Stimulated activated CD8-positive, alpha-beta memory T cell treated with anti-CD3 and anti-CD28 coated beads, Interleukin-4, amount 100 ng/mL, for 48 hours (primary cell): ENCODE measurements at regions not wholly inside any gene's neighbourhood (a gene's known extent, or its start where the extent isn't known, plus 50 kb on each side); places are given as distances from the start of the nearest gene placed in this dataset.
A peak's percentile ranks its signal among the peaks of the same experiment; 100 is the strongest.

Experiments
- DNase-seq: peaks from one replicate; pipeline ENCODE4 v3.0.0-alpha.2; 2020

DNA sequence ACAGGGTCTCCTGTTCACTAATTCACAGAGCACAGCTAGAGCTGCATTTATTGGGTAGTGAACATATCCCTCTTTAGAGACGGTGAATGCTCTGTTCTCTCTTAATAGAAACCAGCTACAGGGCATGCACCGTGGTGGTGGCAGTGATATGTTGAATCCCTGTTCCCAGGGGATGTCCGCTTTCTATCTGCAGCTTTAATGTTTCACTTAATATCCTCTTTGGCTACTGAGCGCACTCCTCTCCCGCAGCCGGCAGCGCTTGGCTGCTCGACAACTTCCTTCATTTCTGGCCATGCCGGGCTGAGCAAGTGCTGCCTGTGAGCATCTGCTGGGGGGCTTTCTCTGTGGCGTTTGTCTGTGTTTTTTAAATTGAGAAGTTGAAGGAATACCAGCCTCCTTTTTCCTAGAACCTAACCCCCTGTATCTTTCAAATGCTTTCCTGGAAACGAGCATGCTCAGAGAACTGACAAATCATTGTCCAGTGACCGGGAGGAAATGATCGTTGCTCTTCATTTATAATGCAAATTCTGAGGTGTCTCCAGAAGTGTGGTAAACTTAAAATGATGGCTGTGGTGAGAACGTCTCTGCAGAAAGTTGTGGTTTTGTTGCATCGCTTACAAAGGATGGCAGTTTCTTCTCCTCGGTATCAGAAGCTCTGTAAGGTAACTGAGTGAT is 297.9 kb downstream of the UTRN start:
- peak; percentile 52 for DNase-seq

DNA sequence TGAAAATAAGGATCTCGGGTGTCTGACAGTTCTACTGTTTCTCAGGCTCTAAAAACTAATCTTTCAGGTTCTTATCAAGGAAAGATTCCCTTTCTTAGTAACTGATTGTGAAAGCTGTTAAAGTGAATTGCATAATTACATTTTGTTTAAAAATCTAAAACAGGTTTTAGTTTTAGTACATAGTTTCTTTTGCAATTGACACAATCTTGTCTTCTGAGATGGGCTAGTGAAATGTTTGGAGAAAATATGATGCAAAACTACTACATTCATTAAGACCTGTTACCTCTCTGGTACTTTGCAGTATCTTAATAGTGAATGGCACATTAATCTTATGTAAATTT is 298.4 kb downstream of the UTRN start:
- DNase-seq = no peak

DNA sequence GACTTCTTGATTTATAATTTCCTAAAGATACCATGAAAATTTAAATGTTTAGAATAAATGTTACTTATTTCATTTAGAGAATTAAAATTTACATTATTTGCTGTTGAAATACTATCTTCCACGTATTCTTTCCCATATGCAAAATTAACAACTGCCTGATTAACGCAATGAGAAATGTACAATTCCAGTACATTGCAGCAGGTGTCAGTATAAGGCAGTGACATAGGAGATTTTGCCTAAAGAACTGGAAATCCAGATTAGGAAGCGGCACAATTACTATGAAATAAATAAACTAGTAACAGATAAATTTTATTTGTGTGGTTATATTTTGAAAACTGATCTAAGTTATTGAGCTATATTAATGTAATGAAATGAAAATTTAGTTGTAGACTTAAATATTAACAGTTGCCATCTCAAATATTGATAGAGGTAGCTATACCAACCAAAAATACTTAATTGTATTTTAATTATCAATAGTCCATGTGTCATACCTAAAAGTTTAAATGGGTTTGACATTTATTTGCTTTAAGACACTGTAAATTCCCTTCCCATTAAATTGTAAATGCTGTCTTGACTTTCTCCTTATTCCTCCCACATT is 300.2 kb downstream of the UTRN start:
- no peak for DNase-seq

DNA sequence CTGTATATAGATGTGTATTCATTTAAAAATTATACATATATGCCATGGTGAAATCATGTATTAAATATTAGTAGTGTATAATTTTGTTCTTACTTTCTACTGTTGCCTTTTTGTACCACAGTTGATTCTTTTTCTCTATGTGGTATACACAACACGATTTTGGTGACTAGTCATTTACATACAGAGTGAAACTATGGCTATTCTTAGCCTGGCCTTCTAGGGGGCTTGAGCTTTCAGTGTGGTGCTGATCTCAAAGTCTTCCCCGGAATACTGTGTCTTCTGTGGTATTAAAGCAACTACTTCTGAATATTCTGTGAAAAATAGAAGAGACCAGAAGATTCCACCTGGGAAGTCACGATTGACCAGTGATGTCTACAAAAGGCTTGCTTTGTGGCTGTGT is 301.9 kb downstream of the UTRN start:
- DNase-seq = no peak

DNA sequence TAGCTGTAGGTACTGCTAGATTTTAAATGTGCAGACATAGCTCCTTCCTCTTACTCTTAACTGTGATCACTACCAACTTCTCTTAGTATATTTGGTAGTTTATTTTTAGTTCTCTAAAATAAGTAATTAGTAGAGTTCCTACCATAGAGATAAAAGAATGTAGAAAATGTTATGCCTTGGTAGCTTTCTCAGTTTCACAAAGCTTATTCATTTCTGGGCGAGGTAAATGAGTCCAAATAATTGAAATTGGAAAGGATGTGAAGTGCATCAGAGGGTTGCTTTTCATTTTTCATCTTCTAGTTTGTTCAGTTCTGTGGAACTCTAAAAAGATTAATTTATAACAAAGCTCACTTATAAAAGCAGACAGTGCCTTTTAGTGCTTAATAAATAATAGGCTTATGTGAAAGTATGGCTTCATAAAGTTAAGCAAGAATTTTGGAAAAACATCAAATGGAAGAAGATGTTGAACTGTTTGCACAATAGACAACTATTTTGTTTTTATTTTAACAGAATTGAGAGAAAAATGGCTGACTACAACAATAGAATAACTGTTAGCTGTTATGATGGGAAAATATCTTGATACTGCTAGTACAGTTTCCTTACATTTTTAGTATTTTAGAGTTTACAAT is 303.7 kb downstream of the UTRN start:
- DNase-seq = no peak

DNA sequence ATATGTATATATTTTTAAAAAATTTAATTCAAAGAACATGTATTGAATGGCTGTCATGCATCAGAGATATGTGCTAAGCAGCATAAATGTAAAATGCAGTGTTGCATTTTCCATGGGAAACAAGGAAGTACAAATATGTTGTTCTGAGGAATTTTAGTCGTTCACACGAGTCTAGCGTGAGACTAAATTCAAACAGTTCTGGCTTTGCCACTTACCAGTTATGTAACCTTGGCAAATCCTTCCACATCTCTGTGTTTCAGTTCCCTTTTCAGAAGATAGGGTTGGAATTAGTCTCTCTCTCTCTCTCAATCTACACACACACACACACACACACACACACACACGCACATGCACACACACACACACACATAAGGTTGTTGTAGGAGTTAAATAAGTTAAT is 305.4 kb downstream of the UTRN start:
- DNase-seq = no peak

DNA sequence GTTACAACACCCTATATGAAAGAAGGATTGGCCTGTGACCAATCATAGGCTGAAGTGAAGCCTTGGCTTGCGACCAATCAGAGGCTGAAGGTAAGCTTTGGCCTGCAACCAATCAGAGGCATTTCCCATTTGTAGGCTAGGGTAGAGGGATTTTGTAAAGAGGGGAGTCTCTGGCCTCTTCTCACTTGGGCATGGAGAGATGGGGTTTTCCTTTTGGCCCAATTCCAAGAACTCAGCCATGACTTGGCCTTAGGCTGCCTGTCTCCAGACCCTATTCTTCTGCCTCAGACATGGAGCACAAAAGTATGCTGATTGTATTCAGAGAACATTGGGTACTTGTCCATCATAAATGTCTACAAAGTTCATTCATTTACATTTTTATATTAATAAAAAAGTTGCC is 308.3 kb downstream of the UTRN start:
- DNase-seq = no peak

DNA sequence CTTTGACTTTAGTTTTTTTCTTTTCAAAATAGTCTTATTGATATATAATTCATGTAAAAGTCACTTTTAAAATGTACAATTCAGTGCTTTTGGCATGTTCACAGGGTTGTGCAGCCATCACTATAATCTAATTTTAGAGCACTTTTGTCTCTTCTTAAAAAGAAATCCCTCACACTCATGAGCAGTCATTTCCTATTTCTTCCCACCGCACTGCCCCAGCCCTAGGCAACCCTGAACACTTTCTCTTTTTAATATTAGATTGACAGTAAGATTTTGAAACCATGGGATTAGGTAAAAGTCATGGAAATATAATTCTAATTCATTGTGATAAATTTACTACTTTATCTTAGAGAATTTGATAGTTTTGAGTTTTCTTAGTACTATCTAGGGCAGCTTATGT is 309.4 kb downstream of the UTRN start:
- no peak for DNase-seq

DNA sequence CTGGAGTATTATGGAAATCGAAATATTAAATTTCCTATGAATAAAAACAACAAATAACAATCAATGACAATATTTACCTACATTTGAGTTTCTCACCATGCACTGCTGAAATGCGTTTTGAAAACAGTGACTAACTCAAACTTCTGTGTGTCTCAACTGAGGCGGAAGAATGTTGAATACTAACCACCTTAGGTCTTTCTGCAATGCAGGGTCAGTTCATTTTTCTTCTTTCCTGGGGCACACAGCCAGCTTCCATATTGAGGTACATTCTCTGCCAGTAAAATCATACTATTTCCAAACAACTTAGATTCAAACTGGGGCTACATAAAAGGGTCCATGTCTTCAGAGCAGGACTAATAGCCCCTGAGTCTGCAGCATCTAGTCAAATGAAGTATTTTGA is 310.1 kb downstream of the UTRN start:
- no peak for DNase-seq

DNA sequence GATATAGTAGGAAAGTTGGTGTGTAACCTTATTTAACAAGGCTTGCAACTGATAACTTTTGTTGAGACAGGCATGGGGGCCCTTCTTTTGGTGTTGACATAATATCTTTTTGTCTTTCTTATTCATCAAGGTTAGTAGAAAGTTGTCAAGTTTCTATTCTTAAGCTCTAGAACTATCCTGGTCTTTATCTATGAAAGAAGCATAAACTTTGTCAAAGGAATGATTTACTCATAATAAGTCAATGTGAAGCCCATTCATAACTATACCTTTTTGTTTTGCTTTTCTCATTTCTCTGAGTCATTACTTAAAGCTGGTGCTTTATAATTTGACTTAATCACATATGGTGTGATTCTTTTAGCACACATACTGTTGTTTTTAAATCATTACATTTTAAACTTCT is 312.4 kb downstream of the UTRN start:
- no peak for DNase-seq

DNA sequence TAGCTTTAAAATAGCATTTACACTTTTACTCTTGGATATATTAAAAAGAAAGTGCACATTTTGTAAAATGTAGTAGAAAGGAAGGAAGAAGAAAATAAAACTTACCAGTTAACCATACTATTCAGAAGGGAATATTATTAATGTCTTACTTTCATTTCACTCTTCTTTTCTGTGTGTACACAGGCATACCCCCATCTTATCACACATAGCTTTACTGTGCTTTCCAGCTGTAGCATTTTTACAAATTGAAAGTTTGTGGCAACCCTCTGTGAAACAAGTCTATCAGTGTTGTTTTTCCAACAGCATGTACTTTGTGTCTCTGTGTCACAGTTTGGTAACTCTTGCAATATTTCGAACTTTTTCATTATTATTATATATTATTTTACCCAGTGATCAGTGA is 314.5 kb downstream of the UTRN start:
- no peak for DNase-seq

DNA sequence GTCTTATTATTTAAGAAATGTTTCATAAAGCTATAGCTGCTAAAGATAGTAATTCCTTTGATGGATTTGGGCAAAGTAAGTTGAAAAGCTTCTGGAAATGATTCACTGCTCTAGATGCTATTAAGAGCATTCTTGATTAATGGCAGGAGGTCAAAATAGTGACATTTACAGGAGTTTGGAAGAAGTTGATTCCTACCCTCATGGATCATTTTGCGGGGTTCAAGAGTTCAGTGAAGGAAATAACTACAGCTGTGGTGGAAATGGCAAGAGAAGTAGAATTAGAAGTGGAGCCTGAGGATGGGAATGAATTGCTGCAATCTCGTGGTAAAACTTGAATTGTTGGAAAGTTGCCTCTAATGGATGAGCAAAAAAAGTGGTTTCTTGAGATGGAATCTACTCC is 316.1 kb downstream of the UTRN start:
- DNase-seq = no peak

DNA sequence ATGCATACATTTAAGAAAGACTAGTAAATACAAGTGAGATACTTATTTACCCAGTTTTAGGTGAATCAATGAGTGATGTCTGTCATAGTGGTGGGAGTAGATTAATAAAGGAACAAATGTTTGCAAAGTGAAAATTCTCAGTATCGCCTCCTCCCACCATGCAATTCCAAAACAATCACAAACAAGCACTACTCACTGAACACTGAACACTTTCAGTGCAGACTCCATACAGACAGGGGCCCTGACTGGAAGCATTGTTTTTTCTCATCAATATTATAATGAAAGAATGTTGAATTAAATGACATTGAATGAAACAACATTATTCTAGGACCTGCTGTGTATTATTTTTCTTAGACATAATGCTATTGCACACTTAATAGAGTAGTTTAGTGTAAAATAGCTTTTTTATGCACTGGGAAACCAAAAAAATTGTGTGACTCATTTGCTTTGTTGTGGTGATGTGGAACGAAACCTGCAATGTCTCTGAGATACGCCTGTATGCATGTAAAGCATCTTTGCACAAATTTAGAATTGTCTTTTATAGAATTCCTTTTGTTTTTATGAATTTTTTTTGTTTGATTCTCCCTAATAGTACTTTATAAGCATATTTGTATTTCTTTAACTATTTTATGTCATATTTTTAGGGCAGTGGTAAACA is 317.5 kb downstream of the UTRN start:
- DNase-seq = no peak

DNA sequence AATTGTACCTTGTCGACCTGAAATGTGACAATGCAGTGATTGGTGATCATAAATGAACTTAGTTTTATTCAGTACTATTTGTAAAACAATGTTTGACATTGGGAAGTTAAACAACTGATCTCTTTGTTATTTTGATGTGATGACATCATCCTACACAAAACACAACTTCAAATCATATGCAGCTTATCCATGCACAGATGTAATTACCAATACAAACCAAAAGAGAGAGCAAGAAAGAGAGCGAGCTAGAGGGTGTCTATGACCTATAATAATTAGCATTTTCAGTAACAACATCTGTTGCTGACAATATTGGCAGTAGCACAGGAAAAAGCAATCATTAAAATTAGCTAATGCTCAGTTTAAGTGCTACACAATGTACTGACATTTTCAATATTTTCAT is 320.9 kb downstream of the UTRN start:
- no peak for DNase-seq

DNA sequence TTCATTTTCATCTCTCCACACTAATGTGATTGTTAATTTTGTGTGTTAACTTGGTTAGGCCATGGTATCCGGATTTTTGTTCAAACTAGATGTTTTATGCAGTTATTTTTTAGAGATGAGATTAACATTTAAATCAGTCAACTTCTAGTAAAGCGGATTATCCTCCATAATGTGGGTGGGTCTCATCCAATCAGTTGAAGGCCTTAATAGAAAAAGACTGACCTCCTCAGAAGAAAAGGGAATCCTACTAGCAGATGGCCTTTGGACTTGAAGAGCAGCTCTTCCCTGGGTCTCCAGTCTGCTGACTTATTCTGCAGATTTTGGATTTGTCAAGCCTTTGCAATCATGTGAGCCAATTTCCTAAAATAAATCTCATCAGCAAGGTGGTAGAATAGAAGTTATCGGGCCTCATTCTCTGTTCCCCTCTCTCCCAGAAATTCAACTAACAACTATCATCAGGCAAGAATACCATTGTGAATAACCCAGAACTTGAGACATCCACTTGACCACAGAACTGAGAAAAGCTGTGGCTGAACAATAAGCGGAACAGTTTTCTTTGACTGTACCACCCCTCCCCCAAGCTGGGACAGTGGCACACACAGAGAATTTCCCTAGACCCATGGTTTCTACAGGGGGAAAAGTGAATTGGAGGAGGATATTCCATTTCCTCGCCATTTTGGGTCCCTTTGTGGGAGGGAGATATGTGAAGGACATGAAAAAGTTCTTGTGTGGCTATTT is 323.0 kb downstream of the UTRN start:
- DNase-seq = no peak

DNA sequence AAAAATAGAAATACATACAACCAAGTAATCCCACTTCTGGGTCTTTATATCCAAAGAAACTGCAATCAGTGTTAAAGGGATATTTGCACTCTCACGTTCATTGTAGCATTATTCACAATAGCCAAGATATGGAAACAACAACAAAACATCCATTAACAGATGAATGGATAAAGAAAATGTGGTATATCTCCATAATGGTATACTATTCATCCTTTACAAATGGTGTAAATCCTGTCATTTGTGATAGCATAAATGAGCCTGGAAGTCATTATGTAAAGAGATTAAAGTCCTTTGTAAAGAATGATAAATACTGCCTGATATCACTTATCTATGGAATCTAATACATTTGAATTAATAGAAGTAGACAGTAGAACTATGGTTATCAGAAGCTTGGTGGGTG is 327.7 kb downstream of the UTRN start:
- DNase-seq = no peak

DNA sequence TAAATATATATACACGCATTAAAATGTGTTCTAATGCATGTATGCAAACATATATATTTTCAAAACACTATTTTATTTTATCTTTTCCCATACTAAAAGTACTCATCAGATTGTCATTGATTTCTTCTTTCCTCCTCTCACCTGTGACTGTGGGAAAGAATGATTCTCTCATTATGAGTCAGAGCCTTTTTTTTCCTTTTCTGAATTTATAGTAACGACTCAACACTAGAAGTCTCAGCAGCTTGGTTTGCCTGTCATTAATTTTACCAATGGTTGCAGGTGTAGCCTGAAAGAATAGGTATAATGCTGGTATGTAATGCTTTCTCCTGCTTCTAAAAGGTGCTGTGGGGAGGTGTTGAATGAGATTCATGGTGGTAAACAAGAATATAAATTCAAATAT is 328.7 kb downstream of the UTRN start:
- no peak for DNase-seq

DNA sequence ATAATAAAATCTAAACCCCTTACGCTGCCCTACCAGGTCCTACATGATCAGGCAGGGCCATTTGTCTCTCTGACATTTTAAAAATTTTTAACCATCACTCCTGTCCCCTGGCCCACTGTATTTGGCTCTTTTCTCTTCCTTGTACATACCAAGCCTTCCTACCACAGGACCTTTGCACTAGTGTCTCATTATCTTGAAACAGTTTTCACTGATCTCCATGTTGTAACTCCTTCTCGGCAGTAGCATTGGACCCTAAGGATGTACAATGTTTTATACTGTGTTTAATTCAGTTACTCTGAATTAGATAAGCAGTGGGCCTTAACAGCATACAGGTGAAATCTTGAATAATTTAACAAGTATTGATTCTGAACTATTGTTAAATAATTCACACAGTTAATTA is 330.7 kb downstream of the UTRN start:
- DNase-seq = no peak

DNA sequence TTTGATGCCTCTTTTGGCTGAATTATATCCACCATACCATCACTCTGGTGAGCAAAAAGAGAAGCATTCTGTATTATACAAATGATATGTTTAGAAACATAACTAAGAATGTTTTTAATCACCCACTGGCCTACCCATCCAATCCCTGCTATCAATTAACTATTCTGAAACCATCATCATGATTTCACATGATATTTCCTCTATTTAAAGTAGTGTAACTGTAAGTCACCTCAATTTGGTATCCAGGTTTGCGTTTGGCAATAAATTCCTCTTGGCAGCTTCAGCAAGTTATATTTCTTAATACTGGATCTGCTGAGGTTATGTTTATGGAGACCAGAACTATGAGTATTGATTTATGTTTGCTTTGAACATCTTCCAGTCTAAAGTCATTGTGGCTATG is 332.1 kb downstream of the UTRN start:
- DNase-seq = no peak

DNA sequence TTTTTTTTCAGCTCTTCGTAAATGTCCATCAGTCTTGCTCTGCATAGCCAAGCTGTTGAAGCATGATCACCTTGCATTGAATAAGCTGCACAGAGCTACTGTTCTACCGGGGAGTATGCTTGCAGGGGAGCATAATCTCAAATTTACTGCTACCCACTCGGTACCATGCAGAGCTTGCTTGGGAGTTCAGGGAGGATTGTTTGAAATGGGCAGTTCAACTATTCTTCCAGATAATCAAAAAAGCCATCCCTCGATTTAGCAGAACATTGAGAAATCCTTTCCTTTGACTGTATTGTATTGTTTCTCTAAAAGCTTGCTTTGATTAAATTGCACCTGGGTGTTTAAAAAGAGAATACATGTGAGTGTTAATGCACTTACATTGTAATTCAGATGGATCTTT is 332.6 kb downstream of the UTRN start:
- no peak for DNase-seq

DNA sequence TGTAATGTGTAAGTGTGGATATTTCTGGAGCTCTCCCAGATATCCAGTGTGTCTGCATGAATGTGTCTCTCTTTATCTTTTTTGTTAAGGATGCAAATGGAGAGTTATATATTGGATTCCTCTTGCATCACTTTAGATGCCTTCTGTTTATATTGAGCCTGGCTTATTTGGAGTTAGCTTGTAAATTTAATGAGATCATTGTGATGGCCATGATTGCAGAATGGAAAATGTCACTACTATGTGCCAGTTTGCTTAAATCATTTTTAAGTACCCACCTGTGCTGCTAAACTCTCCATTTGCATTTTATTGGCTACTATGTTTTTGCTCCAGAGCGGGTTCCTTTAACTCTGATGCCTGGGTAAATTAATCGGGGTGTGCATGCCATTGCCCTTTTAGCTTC is 334.8 kb downstream of the UTRN start:
- DNase-seq = no peak

DNA sequence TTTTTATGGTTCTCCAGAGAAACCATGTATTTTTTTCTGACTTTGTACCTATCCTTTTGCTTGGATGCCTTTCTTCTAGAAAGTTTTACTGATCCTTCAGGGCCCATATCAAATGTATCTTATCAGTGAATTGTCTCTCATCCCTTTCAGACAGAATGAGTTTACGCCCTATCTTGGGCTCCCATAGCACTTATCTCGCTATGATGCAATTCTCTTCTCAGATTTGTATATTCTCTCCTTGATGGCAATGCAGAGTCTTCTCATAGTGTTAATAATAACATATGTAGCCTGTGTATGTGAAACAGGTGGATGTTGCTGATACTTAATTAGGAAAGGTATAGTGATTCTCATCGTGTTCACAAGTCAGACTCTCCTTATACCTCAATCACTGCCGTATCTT is 336.2 kb downstream of the UTRN start:
- no peak for DNase-seq

DNA sequence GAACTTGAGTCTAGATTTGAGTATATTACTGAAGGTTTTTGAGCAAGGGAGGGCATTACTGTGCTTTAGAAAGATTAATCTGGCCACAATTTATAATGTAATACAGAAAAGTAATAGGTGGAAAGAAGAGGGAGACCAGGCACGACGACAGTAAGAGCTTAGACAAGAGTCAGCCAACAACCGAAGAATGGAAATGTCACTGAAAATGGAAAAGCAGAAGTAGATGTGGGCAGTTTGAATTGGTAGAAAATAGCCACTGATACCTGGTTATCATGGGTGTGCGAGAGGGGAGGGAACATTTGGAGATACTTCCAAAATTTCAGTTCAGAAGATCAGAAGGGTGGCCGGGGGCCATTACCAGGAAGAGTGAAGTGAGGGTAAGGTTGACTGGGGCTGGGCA is 339.1 kb downstream of the UTRN start:
- DNase-seq = no peak

DNA sequence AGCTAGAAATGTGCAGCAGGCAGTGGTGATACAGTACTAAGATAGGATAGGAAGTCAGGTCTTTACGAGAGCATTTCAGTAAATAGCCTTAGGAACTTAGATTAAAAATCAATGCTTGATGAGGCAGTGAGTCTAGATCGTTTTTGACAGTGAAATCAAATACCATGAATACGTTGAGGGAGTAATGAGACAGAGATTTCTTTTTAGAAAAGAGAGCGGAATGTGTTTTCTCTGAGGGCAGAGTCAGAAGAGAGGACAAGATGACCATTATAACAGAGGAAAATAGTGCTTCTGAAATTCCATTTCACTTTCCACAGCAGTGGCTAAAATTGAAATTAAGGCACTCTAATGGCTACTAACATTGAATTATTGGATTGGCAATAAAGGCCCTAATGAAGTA is 339.6 kb downstream of the UTRN start:
- DNase-seq = no peak
